ENCODE measurements at regions not wholly inside any gene's neighbourhood (a gene's known extent, or its start where the extent isn't known, plus 50 kb on each side); places are given as distances from the start of the nearest gene placed in this dataset.

DNA sequence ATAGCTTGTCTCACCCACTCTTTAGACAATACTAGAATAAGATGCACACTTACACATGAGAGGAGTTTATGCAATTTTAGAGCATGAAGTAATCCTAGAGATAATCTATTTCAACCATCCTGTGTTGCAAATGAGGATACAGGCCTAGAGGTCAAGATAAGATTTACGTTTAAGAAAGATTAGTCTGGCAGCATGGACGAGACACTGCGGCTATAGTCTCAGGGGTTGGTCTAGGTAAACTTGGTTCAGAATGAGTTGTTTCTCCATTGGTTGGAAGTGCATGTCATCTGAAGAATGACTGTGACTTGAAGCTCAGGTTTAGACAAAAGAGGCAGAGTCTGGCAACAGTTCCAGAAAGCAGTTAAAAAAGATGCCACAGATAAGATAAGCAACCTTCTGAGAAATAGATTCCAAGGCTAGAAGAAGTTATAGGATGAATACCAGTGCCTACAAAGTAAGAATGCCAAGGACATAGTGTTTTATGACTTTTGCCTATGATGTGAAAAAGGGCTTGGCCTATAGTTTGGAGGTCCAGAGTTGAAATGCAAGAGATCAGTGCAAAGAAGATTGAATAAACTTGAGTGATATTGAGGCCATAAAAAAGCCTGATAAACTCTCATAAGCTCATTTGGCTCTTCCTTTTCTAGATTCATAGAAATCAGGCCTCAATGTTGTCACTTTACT is 631.0 kb downstream of the SQOR start:
- TF ChIP-seq EZH2phosphoT487 (conservative IDR thresholded peaks at IDR 0.05; ENCODE audit: low read length) = no peak
- TF ChIP-seq, protein P1, sequence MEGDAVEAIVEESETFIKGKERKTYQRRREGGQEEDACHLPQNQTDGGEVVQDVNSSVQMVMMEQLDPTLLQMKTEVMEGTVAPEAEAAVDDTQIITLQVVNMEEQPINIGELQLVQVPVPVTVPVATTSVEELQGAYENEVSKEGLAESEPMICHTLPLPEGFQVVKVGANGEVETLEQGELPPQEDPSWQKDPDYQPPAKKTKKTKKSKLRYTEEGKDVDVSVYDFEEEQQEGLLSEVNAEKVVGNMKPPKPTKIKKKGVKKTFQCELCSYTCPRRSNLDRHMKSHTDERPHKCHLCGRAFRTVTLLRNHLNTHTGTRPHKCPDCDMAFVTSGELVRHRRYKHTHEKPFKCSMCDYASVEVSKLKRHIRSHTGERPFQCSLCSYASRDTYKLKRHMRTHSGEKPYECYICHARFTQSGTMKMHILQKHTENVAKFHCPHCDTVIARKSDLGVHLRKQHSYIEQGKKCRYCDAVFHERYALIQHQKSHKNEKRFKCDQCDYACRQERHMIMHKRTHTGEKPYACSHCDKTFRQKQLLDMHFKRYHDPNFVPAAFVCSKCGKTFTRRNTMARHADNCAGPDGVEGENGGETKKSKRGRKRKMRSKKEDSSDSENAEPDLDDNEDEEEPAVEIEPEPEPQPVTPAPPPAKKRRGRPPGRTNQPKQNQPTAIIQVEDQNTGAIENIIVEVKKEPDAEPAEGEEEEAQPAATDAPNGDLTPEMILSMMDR (IDR thresholded peaks at IDR 0.05; ENCODE audit: insufficient read depth, low read length, poor library complexity, severe bottlenecking) = no peak
- Histone ChIP-seq H2AFZ (ENCODE audit: low read depth, low read length, severe bottlenecking) (no peak overlapping the region), H3K4me2 (ENCODE audit: low read depth, low read length, poor library complexity, severe bottlenecking) (no peak overlapping the region), H3K4me3 (ENCODE audit: insufficient read depth, low read length, poor library complexity, severe bottlenecking) (no peak overlapping the region), H4K20me1 (ENCODE audit: low read depth, low read length) (no peaks in the 10 kb centered on the region), H3K79me2 (ENCODE audit: insufficient read depth, low read length) (no peaks in the 10 kb centered on the region), H3K9ac (ENCODE audit: low read length) (no peak overlapping the region), H3K27me3 (ENCODE audit: low read length) (no peaks in the 10 kb centered on the region), H3F3A (ENCODE audit: insufficient read depth) (no peaks in the 10 kb centered on the region), H3K9me2 (replicated peaks; ENCODE audit: insufficient read depth, low read length) (no peaks in the 10 kb centered on the region), H3K9me3 (ENCODE audit: insufficient read depth, low read length) (no peaks in the 10 kb centered on the region), H3K27ac (ENCODE audit: low read depth, low read length) (no peak overlapping the region), H3K36me3 (ENCODE audit: low read length) (no peaks in the 10 kb centered on the region)

DNA sequence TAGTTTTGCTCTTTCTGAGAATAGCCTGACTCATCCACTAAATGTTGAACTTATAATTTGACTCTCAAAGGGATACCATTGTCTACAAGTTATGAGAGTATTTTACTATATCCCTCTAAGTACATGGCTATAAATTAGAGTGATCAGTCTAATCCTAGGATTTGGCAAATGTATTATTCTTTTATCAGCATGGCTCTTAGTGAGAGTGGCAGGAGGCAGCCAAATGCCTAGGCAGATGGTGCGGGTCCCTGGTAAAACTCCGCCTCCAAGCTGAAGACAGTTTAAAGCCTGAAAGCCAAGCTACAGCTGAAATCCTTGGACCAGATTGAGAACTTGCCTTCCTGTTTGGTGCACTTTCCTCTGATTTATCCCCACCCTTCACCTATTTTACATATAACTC is 631.8 kb downstream of the SQOR start:
- no peaks in the 10 kb centered on the region for H3K79me2 ChIP-seq (ENCODE audit: insufficient read depth, low read length)
- H3K4me2 ChIP-seq (ENCODE audit: low read depth, low read length, poor library complexity, severe bottlenecking) = no peak overlapping the region
- H2AFZ ChIP-seq (ENCODE audit: low read depth, low read length, severe bottlenecking) = no peak overlapping the region
- H3K4me3 ChIP-seq (ENCODE audit: insufficient read depth, low read length, poor library complexity, severe bottlenecking) = no peak overlapping the region
- H3F3A ChIP-seq (ENCODE audit: insufficient read depth) = no peaks in the 10 kb centered on the region
- no peaks in the 10 kb centered on the region for H4K20me1 ChIP-seq (ENCODE audit: low read depth, low read length)
- no peaks in the 10 kb centered on the region for H3K36me3 ChIP-seq (ENCODE audit: low read length)
- no peaks in the 10 kb centered on the region for H3K9me2 ChIP-seq (replicated peaks; ENCODE audit: insufficient read depth, low read length)
- no peaks in the 10 kb centered on the region for H3K27me3 ChIP-seq (ENCODE audit: low read length)
- H3K9me3 ChIP-seq (ENCODE audit: insufficient read depth, low read length) = no peaks in the 10 kb centered on the region
- no peak for TF ChIP-seq EZH2phosphoT487 (conservative IDR thresholded peaks at IDR 0.05; ENCODE audit: low read length)
- TF ChIP-seq, protein P1 (IDR thresholded peaks at IDR 0.05; ENCODE audit: insufficient read depth, low read length, poor library complexity, severe bottlenecking) = no peak
- no peak overlapping the region for H3K9ac ChIP-seq (ENCODE audit: low read length)
- H3K27ac ChIP-seq (ENCODE audit: low read depth, low read length) = no peak overlapping the region

DNA sequence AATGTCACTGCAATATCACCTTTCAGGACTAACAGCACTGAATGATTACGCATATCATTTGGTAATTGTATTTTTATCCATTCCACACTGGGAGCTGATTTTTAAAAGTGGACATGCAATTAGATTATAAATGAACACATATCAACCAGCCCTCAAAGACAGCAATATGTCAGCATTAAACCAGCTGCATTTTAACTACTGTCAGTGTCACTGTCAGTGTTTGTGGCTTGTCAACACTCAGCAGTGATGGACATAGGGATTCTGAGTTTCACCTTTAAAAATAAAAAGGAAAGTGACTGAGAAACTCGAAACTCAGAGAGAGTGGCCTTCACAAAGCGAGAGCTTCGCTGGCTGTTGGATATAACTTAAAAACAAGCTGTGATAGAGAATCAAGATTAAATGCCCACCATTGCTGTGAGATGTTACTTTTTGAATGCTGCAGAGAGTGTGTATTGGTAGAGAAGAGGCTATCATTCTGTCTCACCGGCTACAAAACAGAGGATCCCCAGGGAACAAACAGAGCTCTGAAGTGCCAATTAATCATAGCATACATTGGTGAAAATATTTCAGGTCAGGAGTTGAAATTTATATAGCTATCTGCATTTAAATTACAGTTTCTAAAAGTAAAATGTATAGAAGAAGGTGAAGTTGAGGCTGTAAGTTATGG is 635.8 kb downstream of the SQOR start:
- H3K79me2 ChIP-seq (ENCODE audit: insufficient read depth, low read length) = no peaks in the 10 kb centered on the region

More for the DNA sequence above, 635.8 kb downstream of the SQOR start:
- no peak overlapping the region for H3K4me3 ChIP-seq (ENCODE audit: insufficient read depth, low read length, poor library complexity, severe bottlenecking)
- no peaks in the 10 kb centered on the region for H3F3A ChIP-seq (ENCODE audit: insufficient read depth)
- H2AFZ ChIP-seq (ENCODE audit: low read depth, low read length, severe bottlenecking) = no peak overlapping the region
- H3K4me2 ChIP-seq (ENCODE audit: low read depth, low read length, poor library complexity, severe bottlenecking) = no peak overlapping the region
- no peak for TF ChIP-seq EZH2phosphoT487 (conservative IDR thresholded peaks at IDR 0.05; ENCODE audit: low read length)
- TF ChIP-seq, protein P1 (IDR thresholded peaks at IDR 0.05; ENCODE audit: insufficient read depth, low read length, poor library complexity, severe bottlenecking) = no peak
- no peak overlapping the region for H3K27ac ChIP-seq (ENCODE audit: low read depth, low read length)
- no peak overlapping the region for H3K9ac ChIP-seq (ENCODE audit: low read length)
- no peaks in the 10 kb centered on the region for H4K20me1 ChIP-seq (ENCODE audit: low read depth, low read length)
- H3K36me3 ChIP-seq (ENCODE audit: low read length) = no peaks in the 10 kb centered on the region
- no peaks in the 10 kb centered on the region for H3K9me2 ChIP-seq (replicated peaks; ENCODE audit: insufficient read depth, low read length)
- no peaks in the 10 kb centered on the region for H3K9me3 ChIP-seq (ENCODE audit: insufficient read depth, low read length)
- no peaks in the 10 kb centered on the region for H3K27me3 ChIP-seq (ENCODE audit: low read length)

All from SU-DHL-6 (cell line).